ENCODE measurements at regions not wholly inside any gene's neighbourhood (a gene's known extent, or its start where the extent isn't known, plus 50 kb on each side); places are given as distances from the start of the nearest gene placed in this dataset.
"Not testable (repeated sequence)": the region's sequence is repeated elsewhere in the genome, so short reads cannot be mapped to it uniquely, and the experiment has no call there.

- no peak for DNase-seq
Observed at GRCh38 chr12:92059960-92060359, 85.7 kb downstream of the BTG1 start.

GRCh38 chr12:92058664-92059063 lies 87.0 kb downstream of the BTG1 start:
- DNase-seq, result no peak

GRCh38 chr12:92056756-92057155 lies 88.9 kb downstream of the BTG1 start:
- DNase-seq, result not testable (repeated sequence)

- DNase-seq, result no peak
Observed at GRCh38 chr12:92056290-92056689, 89.4 kb downstream of the BTG1 start.

GRCh38 chr12:92055877-92056276 lies 89.8 kb downstream of the BTG1 start:
- DNase-seq, result peak; percentile 67 to 72

- no peak for DNase-seq
Observed at GRCh38 chr12:92051441-92051840, 94.2 kb downstream of the BTG1 start.

- DNase-seq, result no peak
Observed at GRCh38 chr12:92049403-92049802, 96.2 kb downstream of the BTG1 start.

- peak; percentile 30 to 49 for DNase-seq
Observed at GRCh38 chr12:92047393-92047826, 98.2 kb downstream of the BTG1 start.

- no peak for DNase-seq
Observed at GRCh38 chr12:92046557-92047392, 98.9 kb downstream of the BTG1 start.

- no peak for DNase-seq
Observed at GRCh38 chr12:92045852-92046251, 99.8 kb downstream of the BTG1 start.

GRCh38 chr12:92044435-92044834 lies 101.2 kb downstream of the BTG1 start:
- no peak for DNase-seq

GRCh38 chr12:92042791-92043531 lies 102.7 kb downstream of the BTG1 start:
- no peak for DNase-seq

- no peak for DNase-seq
Observed at GRCh38 chr12:92041742-92042141, 103.9 kb downstream of the BTG1 start.

GRCh38 chr12:92039046-92039445 lies 106.6 kb downstream of the BTG1 start:
- no peak for DNase-seq

- no peak for DNase-seq
Observed at GRCh38 chr12:92038476-92038875, 107.2 kb downstream of the BTG1 start.

GRCh38 chr12:92036771-92037453 lies 108.7 kb downstream of the BTG1 start:
- DNase-seq, result no peak

- no peak for DNase-seq
Observed at GRCh38 chr12:92036061-92036620, 109.5 kb downstream of the BTG1 start.

GRCh38 chr12:92035477-92035876 lies 110.2 kb downstream of the BTG1 start:
- DNase-seq, result no peak

GRCh38 chr12:92034858-92035401 lies 110.7 kb downstream of the BTG1 start:
- DNase-seq, result peak; percentile 35 to 36

GRCh38 chr12:92034083-92034482 lies 111.6 kb downstream of the BTG1 start:
- no peak for DNase-seq

GRCh38 chr12:92032965-92033364 lies 112.7 kb downstream of the BTG1 start:
- no peak for DNase-seq

GRCh38 chr12:92032101-92032500 lies 113.5 kb downstream of the BTG1 start:
- no peak for DNase-seq

- DNase-seq, result peak; percentile 52 to 55
Observed at GRCh38 chr12:92030618-92031017, 115.0 kb downstream of the BTG1 start.
